Peyer's patch (tissue), 4 donors: ENCODE measurements at regions not wholly inside any gene's neighbourhood (a gene's known extent, or its start where the extent isn't known, plus 50 kb on each side); places are given as distances from the start of the nearest gene placed in this dataset.
"Not testable (repeated sequence)": the region's sequence is repeated elsewhere in the genome, so short reads cannot be mapped to it uniquely, and the experiment has no call there.

Source experiments
- POLR2A ChIP-seq, 2 donors: fragments of 450-650 bp; IDR thresholded peaks; one replicate each; pipeline ENCODE4 v1.5.1; 2017; ENCODE audit warnings: antibody characterized with exemption in 2 of 2, mild to moderate bottlenecking in 2 of 2, moderate library complexity in 2 of 2
- TF ChIP-seq, protein P1 (sequence below), 6 experiments: fragments of 450-650 bp in 4 of 6; fragments of 200-600 bp in 2 of 6; sonication (generic) in 1 of 6; IDR thresholded peaks; one replicate each; pipeline ENCODE4 v1.5.1; 2017 to 2019; ENCODE audit warnings: antibody characterized with exemption in 6 of 6, mild to moderate bottlenecking in 3 of 6, moderate library complexity in 1 of 6

GRCh38 chr7:65545465-65546161, 172.0 kb downstream of the ZNF92 start:
- TF ChIP-seq, protein P1, sequence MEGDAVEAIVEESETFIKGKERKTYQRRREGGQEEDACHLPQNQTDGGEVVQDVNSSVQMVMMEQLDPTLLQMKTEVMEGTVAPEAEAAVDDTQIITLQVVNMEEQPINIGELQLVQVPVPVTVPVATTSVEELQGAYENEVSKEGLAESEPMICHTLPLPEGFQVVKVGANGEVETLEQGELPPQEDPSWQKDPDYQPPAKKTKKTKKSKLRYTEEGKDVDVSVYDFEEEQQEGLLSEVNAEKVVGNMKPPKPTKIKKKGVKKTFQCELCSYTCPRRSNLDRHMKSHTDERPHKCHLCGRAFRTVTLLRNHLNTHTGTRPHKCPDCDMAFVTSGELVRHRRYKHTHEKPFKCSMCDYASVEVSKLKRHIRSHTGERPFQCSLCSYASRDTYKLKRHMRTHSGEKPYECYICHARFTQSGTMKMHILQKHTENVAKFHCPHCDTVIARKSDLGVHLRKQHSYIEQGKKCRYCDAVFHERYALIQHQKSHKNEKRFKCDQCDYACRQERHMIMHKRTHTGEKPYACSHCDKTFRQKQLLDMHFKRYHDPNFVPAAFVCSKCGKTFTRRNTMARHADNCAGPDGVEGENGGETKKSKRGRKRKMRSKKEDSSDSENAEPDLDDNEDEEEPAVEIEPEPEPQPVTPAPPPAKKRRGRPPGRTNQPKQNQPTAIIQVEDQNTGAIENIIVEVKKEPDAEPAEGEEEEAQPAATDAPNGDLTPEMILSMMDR (IDR thresholded peaks at IDR 0.05): not testable (repeated sequence)
- not testable (repeated sequence) for TF ChIP-seq POLR2A (IDR thresholded peaks at IDR 0.05)
